ENCODE measurements at regions not wholly inside any gene's neighbourhood (a gene's known extent, or its start where the extent isn't known, plus 50 kb on each side); places are given as distances from the start of the nearest gene placed in this dataset.
A peak's percentile ranks its signal among the peaks of the same experiment; 100 is the strongest.

GRCh38 chr13:73622381-73622780, 511.8 kb downstream of the KLF12 start:
- peaks cover 7% of the 10 kb centered on the region for H3K4me1 ChIP-seq (ENCODE audit: control insufficient read depth, insufficient read depth, low read length)
- H3K27me3 ChIP-seq (ENCODE audit: control insufficient read depth, insufficient read depth, low read length) = no peaks in the 10 kb centered on the region
- H3K36me3 ChIP-seq (ENCODE audit: insufficient read depth, low read length) = no peaks in the 10 kb centered on the region
- H3K9me3 ChIP-seq (replicated peaks; ENCODE audit: low read length) = no peaks in the 10 kb centered on the region
- no peak overlapping the region for H3K4me3 ChIP-seq (ENCODE audit: low read length)
- no peak overlapping the region for H3K4me2 ChIP-seq (ENCODE audit: low read length)
- H3K9ac ChIP-seq (ENCODE audit: low read depth, low read length) = no peak overlapping the region

GRCh38 chr13:73618275-73618865, 515.8 kb downstream of the KLF12 start:
- Histone ChIP-seq H3K9me3 (replicated peaks; ENCODE audit: low read length) (no peaks in the 10 kb centered on the region), H3K27me3 (ENCODE audit: control insufficient read depth, insufficient read depth, low read length) (no peaks in the 10 kb centered on the region), H3K4me2 (ENCODE audit: low read length) (peak overlapping the region; percentile 19), H3K9ac (ENCODE audit: low read depth, low read length) (no peak overlapping the region), H3K4me3 (ENCODE audit: low read length) (no peak overlapping the region), H3K36me3 (ENCODE audit: insufficient read depth, low read length) (no peaks in the 10 kb centered on the region), H3K4me1 (ENCODE audit: control insufficient read depth, insufficient read depth, low read length) (peaks cover 7% of the 10 kb centered on the region)

GRCh38 chr13:73616861-73617260, 517.3 kb downstream of the KLF12 start:
- Histone ChIP-seq H3K36me3 (ENCODE audit: insufficient read depth, low read length) (no peaks in the 10 kb centered on the region), H3K9me3 (replicated peaks; ENCODE audit: low read length) (no peaks in the 10 kb centered on the region), H3K4me2 (ENCODE audit: low read length) (no peak overlapping the region), H3K4me3 (ENCODE audit: low read length) (no peak overlapping the region), H3K27me3 (ENCODE audit: control insufficient read depth, insufficient read depth, low read length) (no peaks in the 10 kb centered on the region), H3K4me1 (ENCODE audit: control insufficient read depth, insufficient read depth, low read length) (peaks cover 7% of the 10 kb centered on the region), H3K9ac (ENCODE audit: low read depth, low read length) (no peak overlapping the region)

- Histone ChIP-seq H3K36me3 (ENCODE audit: insufficient read depth, low read length) (no peaks in the 10 kb centered on the region), H3K9me3 (replicated peaks; ENCODE audit: low read length) (no peaks in the 10 kb centered on the region), H3K9ac (ENCODE audit: low read depth, low read length) (no peak overlapping the region), H3K4me3 (ENCODE audit: low read length) (no peak overlapping the region), H3K4me2 (ENCODE audit: low read length) (no peak overlapping the region), H3K4me1 (ENCODE audit: control insufficient read depth, insufficient read depth, low read length) (no peaks in the 10 kb centered on the region), H3K27me3 (ENCODE audit: control insufficient read depth, insufficient read depth, low read length) (no peaks in the 10 kb centered on the region)
Measured at GRCh38 chr13:73610799-73611592, 523.2 kb downstream of the KLF12 start.

- Histone ChIP-seq H3K9me3 (replicated peaks; ENCODE audit: low read length) (no peaks in the 10 kb centered on the region), H3K27me3 (ENCODE audit: control insufficient read depth, insufficient read depth, low read length) (no peaks in the 10 kb centered on the region), H3K4me3 (ENCODE audit: low read length) (no peak overlapping the region), H3K4me1 (ENCODE audit: control insufficient read depth, insufficient read depth, low read length) (no peaks in the 10 kb centered on the region), H3K4me2 (ENCODE audit: low read length) (no peak overlapping the region), H3K9ac (ENCODE audit: low read depth, low read length) (no peak overlapping the region), H3K36me3 (ENCODE audit: insufficient read depth, low read length) (no peaks in the 10 kb centered on the region)
Measured at GRCh38 chr13:73608711-73609485, 525.3 kb downstream of the KLF12 start.

- no peaks in the 10 kb centered on the region for H3K27me3 ChIP-seq (ENCODE audit: control insufficient read depth, insufficient read depth, low read length)
- no peak overlapping the region for H3K9ac ChIP-seq (ENCODE audit: low read depth, low read length)
- H3K4me2 ChIP-seq (ENCODE audit: low read length) = no peak overlapping the region
- no peaks in the 10 kb centered on the region for H3K4me1 ChIP-seq (ENCODE audit: control insufficient read depth, insufficient read depth, low read length)
- no peak overlapping the region for H3K4me3 ChIP-seq (ENCODE audit: low read length)
- no peaks in the 10 kb centered on the region for H3K36me3 ChIP-seq (ENCODE audit: insufficient read depth, low read length)
- no peaks in the 10 kb centered on the region for H3K9me3 ChIP-seq (replicated peaks; ENCODE audit: low read length)
Measured at GRCh38 chr13:73608157-73608516, 526.1 kb downstream of the KLF12 start.

GRCh38 chr13:73607489-73608156, 526.6 kb downstream of the KLF12 start:
- Histone ChIP-seq H3K4me2 (ENCODE audit: low read length) (no peak overlapping the region), H3K9ac (ENCODE audit: low read depth, low read length) (no peak overlapping the region)

GRCh38 chr13:73603646-73604045, 530.6 kb downstream of the KLF12 start:
- H3K4me3 ChIP-seq (ENCODE audit: low read length) = no peak overlapping the region
- H3K36me3 ChIP-seq (ENCODE audit: insufficient read depth, low read length) = no peaks in the 10 kb centered on the region
- H3K4me1 ChIP-seq (ENCODE audit: control insufficient read depth, insufficient read depth, low read length) = peaks cover 4% of the 10 kb centered on the region
- H3K9ac ChIP-seq (ENCODE audit: low read depth, low read length) = no peak overlapping the region
- H3K9me3 ChIP-seq (replicated peaks; ENCODE audit: low read length) = no peaks in the 10 kb centered on the region
- H3K4me2 ChIP-seq (ENCODE audit: low read length) = no peak overlapping the region
- H3K27me3 ChIP-seq (ENCODE audit: control insufficient read depth, insufficient read depth, low read length) = no peaks in the 10 kb centered on the region

More at GRCh38 chr13:73607489-73608156, 526.6 kb downstream of the KLF12 start:
- Histone ChIP-seq H3K27me3 (ENCODE audit: control insufficient read depth, insufficient read depth, low read length) (no peaks in the 10 kb centered on the region), H3K4me3 (ENCODE audit: low read length) (no peak overlapping the region), H3K36me3 (ENCODE audit: insufficient read depth, low read length) (no peaks in the 10 kb centered on the region), H3K4me1 (ENCODE audit: control insufficient read depth, insufficient read depth, low read length) (no peaks in the 10 kb centered on the region), H3K9me3 (replicated peaks; ENCODE audit: low read length) (no peaks in the 10 kb centered on the region)

- no peaks in the 10 kb centered on the region for H3K36me3 ChIP-seq (ENCODE audit: insufficient read depth, low read length)
- no peaks in the 10 kb centered on the region for H3K27me3 ChIP-seq (ENCODE audit: control insufficient read depth, insufficient read depth, low read length)
- no peak overlapping the region for H3K4me2 ChIP-seq (ENCODE audit: low read length)
- H3K9me3 ChIP-seq (replicated peaks; ENCODE audit: low read length) = no peaks in the 10 kb centered on the region
- no peak overlapping the region for H3K4me3 ChIP-seq (ENCODE audit: low read length)
- peaks cover 18% of the 10 kb centered on the region for H3K4me1 ChIP-seq (ENCODE audit: control insufficient read depth, insufficient read depth, low read length)
- no peak overlapping the region for H3K9ac ChIP-seq (ENCODE audit: low read depth, low read length)
Measured at GRCh38 chr13:73602295-73602694, 531.9 kb downstream of the KLF12 start.

- H3K36me3 ChIP-seq (ENCODE audit: insufficient read depth, low read length) = no peaks in the 10 kb centered on the region
- peaks cover 18% of the 10 kb centered on the region for H3K4me1 ChIP-seq (ENCODE audit: control insufficient read depth, insufficient read depth, low read length)
- no peak overlapping the region for H3K4me3 ChIP-seq (ENCODE audit: low read length)
- no peak overlapping the region for H3K4me2 ChIP-seq (ENCODE audit: low read length)
- no peaks in the 10 kb centered on the region for H3K9me3 ChIP-seq (replicated peaks; ENCODE audit: low read length)
- no peak overlapping the region for H3K9ac ChIP-seq (ENCODE audit: low read depth, low read length)
- no peaks in the 10 kb centered on the region for H3K27me3 ChIP-seq (ENCODE audit: control insufficient read depth, insufficient read depth, low read length)
Measured at GRCh38 chr13:73601708-73602107, 532.5 kb downstream of the KLF12 start.

All from skeletal muscle satellite cell (primary cell).